BLaER1 (cell line): ENCODE measurements at regions not wholly inside any gene's neighbourhood (a gene's known extent, or its start where the extent isn't known, plus 50 kb on each side); places are given as distances from the start of the nearest gene placed in this dataset.
A peak's percentile ranks its signal among the peaks of the same experiment; 100 is the strongest.

Source experiments
- H3K27ac ChIP-seq: shearing (Covaris generic); formaldehyde crosslinking; 2 replicates; pipeline ENCODE4 v1.8.1; 2022
- H3K27me3 ChIP-seq: shearing (Covaris generic); formaldehyde crosslinking; 2 replicates; pipeline ENCODE4 v1.8.1; 2022
- H3K36me3 ChIP-seq: shearing (Covaris generic); formaldehyde crosslinking; 2 replicates; pipeline ENCODE4 v1.8.1; 2022
- H3K4me1 ChIP-seq: shearing (Covaris generic); formaldehyde crosslinking; 2 replicates; pipeline ENCODE4 v1.8.1; 2022
- H3K4me2 ChIP-seq: shearing (Covaris generic); formaldehyde crosslinking; 2 replicates; pipeline ENCODE4 v1.8.1; 2022
- H3K4me3 ChIP-seq: shearing (Covaris generic); formaldehyde crosslinking; 2 replicates; pipeline ENCODE4 v1.8.1; 2022
- H3K9ac ChIP-seq: shearing (Covaris generic); formaldehyde crosslinking; 2 replicates; pipeline ENCODE4 v1.8.1; 2022
- H3K9me3 ChIP-seq: shearing (Covaris generic); formaldehyde crosslinking; 2 replicates; pipeline ENCODE4 v1.8.1; 2022
- H4K20me1 ChIP-seq: shearing (Covaris generic); formaldehyde crosslinking; 2 replicates; pipeline ENCODE4 v1.8.1; 2022
- Cebpa-rat ChIP-seq: shearing (Covaris generic); IDR thresholded peaks from 2 replicates; pipeline ENCODE4 v1.8.1; 2022

GRCh38 chr2:172282944-172283343 is 144.4 kb upstream of the ITGA6 start:
- Histone ChIP-seq H3K4me2 (peak overlapping the region; percentile 79), H3K4me1 (peaks cover 77% of the 10 kb centered on the region), H3K9ac (no peak overlapping the region), H3K27ac (no peak overlapping the region), H3K4me3 (no peak overlapping the region), H3K9me3 (no peaks in the 10 kb centered on the region), H3K27me3 (no peaks in the 10 kb centered on the region), H4K20me1 (no peaks in the 10 kb centered on the region), H3K36me3 (no peaks in the 10 kb centered on the region)
- TF ChIP-seq Cebpa-rat: no peak

DNA sequence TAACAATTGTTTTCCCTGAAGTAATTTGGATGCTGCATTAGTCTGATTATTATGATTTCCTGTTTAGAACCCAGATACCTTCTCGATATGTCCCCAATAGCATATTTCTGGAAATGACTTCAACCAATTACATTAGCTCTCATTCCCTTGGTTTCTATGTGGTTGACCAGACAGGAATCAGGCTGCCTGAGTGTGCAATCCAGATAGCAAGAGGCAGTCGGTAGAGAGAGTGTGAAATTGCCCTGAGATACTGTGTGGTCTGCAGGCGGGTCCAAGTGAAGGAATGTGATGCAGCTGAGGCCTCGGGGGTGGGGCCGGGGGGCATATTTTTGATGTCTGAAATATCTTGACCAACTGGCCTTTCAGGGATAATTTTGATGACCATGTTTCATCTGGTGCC is 143.9 kb upstream of the ITGA6 start:
- Histone ChIP-seq H3K4me3 (no peak overlapping the region), H4K20me1 (no peaks in the 10 kb centered on the region), H3K27ac (no peak overlapping the region), H3K4me1 (peaks cover 74% of the 10 kb centered on the region), H3K36me3 (no peaks in the 10 kb centered on the region), H3K4me2 (peak overlapping the region; percentile 79), H3K9ac (no peak overlapping the region), H3K27me3 (no peaks in the 10 kb centered on the region), H3K9me3 (no peaks in the 10 kb centered on the region)
- no peak for TF ChIP-seq Cebpa-rat

DNA sequence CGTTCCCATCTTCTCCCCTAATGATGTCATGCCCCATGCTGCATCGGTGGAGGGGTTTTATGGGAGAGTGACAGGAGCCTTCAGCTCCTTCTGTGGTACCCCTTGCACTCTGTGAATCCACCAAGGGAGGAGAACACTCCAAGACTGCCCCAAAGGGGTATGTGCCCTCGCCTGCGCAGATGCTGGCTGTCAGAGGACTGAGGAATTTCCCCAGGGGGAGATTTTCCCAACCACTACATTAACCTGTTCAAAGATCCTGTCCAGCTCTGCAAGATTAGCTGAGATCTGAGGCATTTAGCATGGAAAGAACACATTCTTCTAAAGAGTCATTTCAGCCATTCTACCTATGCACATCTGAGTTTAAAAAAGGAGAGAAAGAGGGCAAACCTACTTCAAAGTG is 143.2 kb upstream of the ITGA6 start:
- peak overlapping the region; percentile 79 for H3K4me2 ChIP-seq
- no peaks in the 10 kb centered on the region for H4K20me1 ChIP-seq
- H3K36me3 ChIP-seq: no peaks in the 10 kb centered on the region
- no peaks in the 10 kb centered on the region for H3K9me3 ChIP-seq
- H3K4me3 ChIP-seq: no peak overlapping the region
- H3K4me1 ChIP-seq: peaks cover 74% of the 10 kb centered on the region
- H3K27ac ChIP-seq: no peak overlapping the region
- H3K27me3 ChIP-seq: no peaks in the 10 kb centered on the region
- TF ChIP-seq Cebpa-rat: no peak
- no peak overlapping the region for H3K9ac ChIP-seq

- peak overlapping the region; percentile 36; the same call in 1 of the 2 replicates for H3K4me3 ChIP-seq
- H3K36me3 ChIP-seq: no peaks in the 10 kb centered on the region
- TF ChIP-seq Cebpa-rat: no peak
- H3K9me3 ChIP-seq: no peaks in the 10 kb centered on the region
- H3K4me1 ChIP-seq: peaks cover 67% of the 10 kb centered on the region
- H3K9ac ChIP-seq: peak overlapping the region; percentile 34; the same call in 1 of the 2 replicates
- H3K4me2 ChIP-seq: peak overlapping the region; percentile 79
- no peaks in the 10 kb centered on the region for H3K27me3 ChIP-seq
- no peaks in the 10 kb centered on the region for H4K20me1 ChIP-seq
- peak overlapping the region; percentile 60 for H3K27ac ChIP-seq
Measured at GRCh38 chr2:172285010-172285621, 142.3 kb upstream of the ITGA6 start.

DNA sequence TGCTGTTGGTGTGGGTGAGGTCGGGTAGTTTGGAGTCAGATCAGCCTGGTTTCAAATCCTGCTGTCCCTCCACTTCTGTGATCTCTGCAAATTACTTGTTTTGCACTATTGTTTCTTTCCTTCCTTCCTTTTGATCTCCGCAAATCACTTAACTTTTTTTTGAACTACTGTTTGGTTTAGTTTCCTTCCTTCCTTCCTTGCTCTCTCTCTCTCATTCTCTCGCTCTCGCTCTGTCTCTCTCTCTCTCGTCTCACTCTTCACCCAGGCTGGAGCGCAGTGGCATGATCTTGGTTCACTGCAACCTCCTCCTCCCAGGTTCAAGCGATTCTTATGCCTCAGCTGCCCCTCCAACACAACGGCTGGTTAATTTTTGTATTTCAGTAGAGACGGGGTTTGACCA is 141.6 kb upstream of the ITGA6 start:
- no peak for TF ChIP-seq Cebpa-rat
- H3K9ac ChIP-seq: peak overlapping the region; percentile 34; the same call in 1 of the 2 replicates
- no peaks in the 10 kb centered on the region for H3K27me3 ChIP-seq
- H3K4me3 ChIP-seq: peak overlapping the region; percentile 36; the same call in 1 of the 2 replicates
- H3K9me3 ChIP-seq: no peaks in the 10 kb centered on the region
- no peaks in the 10 kb centered on the region for H3K36me3 ChIP-seq
- H4K20me1 ChIP-seq: no peaks in the 10 kb centered on the region
- H3K4me2 ChIP-seq: peak overlapping the region; percentile 79
- peaks cover 60% of the 10 kb centered on the region for H3K4me1 ChIP-seq
- peak overlapping the region; percentile 60 for H3K27ac ChIP-seq

DNA sequence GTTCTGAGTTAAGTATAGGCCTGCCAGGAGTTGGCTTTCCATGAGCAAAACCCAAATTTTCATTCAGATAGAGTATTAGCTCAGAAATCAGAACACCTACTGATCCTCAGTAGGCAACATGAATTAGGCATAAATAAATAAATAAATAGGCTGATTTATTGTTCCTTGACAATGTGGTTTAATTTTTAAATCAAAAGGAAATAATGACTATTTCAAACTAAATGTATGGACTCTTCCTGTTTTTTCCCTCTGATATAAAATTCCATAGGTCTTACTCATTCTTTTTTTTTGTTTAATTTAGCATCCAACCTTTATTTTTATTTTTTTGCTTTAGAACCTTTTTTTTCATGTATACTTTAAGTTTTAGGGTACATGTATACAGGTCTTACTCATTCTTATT is 140.2 kb upstream of the ITGA6 start:
- H3K27me3 ChIP-seq: no peaks in the 10 kb centered on the region
- H3K36me3 ChIP-seq: no peaks in the 10 kb centered on the region
- H3K4me3 ChIP-seq: no peak overlapping the region

DNA sequence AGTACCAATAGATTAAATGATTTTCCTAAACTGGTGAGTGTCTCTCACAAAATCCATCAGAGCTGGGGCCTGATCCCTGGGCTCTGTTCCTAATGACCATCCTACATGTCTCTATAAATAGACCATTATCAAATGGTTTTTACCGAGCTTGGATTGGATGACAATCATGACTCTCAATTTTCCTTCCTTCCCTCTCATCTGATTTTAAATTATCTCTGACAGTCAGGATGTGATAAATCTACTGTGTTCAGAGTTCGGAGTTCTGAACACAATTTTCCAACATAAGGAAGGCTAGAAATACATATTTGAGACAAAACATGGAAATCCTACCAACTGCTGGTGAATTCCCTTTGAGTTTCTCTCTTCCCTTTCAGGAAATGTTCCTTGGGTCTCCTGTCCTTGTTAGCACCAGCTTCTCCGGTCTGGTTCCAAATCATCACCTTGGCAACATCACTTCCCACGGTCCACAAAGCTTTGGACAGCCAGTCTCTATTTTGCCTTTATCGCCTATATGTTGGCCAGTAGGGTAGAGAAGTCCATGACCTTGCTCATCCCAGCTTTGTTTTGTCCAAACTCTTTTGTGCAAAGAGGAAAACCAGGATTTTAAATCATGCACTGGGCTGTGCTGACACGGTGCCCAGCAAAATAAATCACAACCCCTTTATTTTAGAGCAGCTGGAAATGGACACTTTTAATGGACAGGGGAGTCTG is 139.6 kb upstream of the ITGA6 start:
- no peak for TF ChIP-seq Cebpa-rat
- Histone ChIP-seq H3K4me2 (no peak overlapping the region), H3K27me3 (no peaks in the 10 kb centered on the region), H3K9me3 (peaks cover 7% of the 10 kb centered on the region), H3K9ac (no peak overlapping the region), H3K36me3 (no peaks in the 10 kb centered on the region), H3K27ac (no peak overlapping the region), H3K4me1 (peaks cover 40% of the 10 kb centered on the region), H4K20me1 (no peaks in the 10 kb centered on the region), H3K4me3 (no peak overlapping the region)

More for the DNA sequence above, 140.2 kb upstream of the ITGA6 start:
- Histone ChIP-seq H4K20me1 (no peaks in the 10 kb centered on the region), H3K27ac (no peak overlapping the region), H3K4me1 (peaks cover 46% of the 10 kb centered on the region), H3K9me3 (peaks cover 7% of the 10 kb centered on the region), H3K9ac (no peak overlapping the region), H3K4me2 (no peak overlapping the region)
- no peak for TF ChIP-seq Cebpa-rat

GRCh38 chr2:172288603-172289002 is 138.8 kb upstream of the ITGA6 start:
- H3K27me3 ChIP-seq: no peaks in the 10 kb centered on the region
- no peak overlapping the region for H3K9ac ChIP-seq
- no peak overlapping the region for H3K27ac ChIP-seq
- H3K4me3 ChIP-seq: no peak overlapping the region
- no peak for TF ChIP-seq Cebpa-rat
- H4K20me1 ChIP-seq: no peaks in the 10 kb centered on the region
- peaks cover 34% of the 10 kb centered on the region for H3K4me1 ChIP-seq
- H3K4me2 ChIP-seq: no peak overlapping the region
- H3K9me3 ChIP-seq: peaks cover 7% of the 10 kb centered on the region
- no peaks in the 10 kb centered on the region for H3K36me3 ChIP-seq

DNA sequence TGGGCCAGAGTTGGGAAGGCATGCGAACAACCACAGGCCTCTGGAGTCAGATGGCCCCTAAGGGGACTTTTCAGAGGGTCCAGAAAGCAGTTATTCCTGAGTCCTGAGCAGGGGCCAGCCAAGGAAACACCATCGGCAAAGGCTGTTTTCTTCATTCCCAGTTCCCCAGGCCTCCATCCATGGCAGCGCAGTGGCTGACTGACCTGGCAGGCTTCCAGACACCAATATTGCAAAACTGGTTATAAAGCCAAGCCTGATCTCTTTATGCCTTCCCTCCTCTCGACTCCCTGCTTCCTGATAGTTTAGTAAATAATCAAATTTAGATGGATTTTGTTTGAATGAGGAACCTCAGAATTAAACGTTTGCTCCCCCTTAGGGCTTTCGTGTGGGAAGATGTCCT is 133.4 kb upstream of the ITGA6 start:
- Histone ChIP-seq H4K20me1 (no peaks in the 10 kb centered on the region), H3K9ac (no peak overlapping the region), H3K27me3 (no peaks in the 10 kb centered on the region), H3K27ac (no peak overlapping the region), H3K4me3 (no peak overlapping the region), H3K4me2 (peak overlapping the region; percentile 43), H3K4me1 (peaks cover 29% of the 10 kb centered on the region), H3K36me3 (no peaks in the 10 kb centered on the region), H3K9me3 (peaks cover 7% of the 10 kb centered on the region)
- TF ChIP-seq Cebpa-rat: no peak

DNA sequence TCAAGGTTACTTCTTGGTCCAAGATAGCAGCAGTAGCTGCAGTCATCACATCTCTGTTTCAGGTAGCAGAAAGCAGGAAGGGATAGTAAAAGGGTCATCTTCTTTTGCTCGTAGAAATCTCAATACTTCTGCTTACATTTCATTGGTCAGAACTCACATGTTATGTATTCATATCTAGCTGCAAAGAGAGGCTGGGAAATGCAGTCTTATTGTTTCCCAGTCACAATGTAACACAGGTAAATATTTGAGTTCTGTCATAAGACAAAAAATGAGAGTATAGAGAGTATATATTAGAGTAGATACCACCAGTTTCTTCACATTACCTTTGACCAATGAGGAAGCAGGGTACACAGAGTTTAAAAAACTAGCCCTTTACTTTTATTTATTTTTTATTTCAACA is 132.4 kb upstream of the ITGA6 start:
- Histone ChIP-seq H3K4me3 (no peak overlapping the region), H3K4me1 (peaks cover 29% of the 10 kb centered on the region), H3K9me3 (peaks cover 7% of the 10 kb centered on the region), H3K36me3 (no peaks in the 10 kb centered on the region), H4K20me1 (no peaks in the 10 kb centered on the region), H3K9ac (no peak overlapping the region), H3K4me2 (no peak overlapping the region), H3K27ac (no peak overlapping the region), H3K27me3 (no peaks in the 10 kb centered on the region)
- TF ChIP-seq Cebpa-rat: no peak
